HepG2 (cell line): ENCODE measurements at regions not wholly inside any gene's neighbourhood (a gene's known extent, or its start where the extent isn't known, plus 50 kb on each side); places are given as distances from the start of the nearest gene placed in this dataset.

ENCODE experiments used
- ATAC-seq: fragments of 200-7000 bp; cut with Tn5 transposase; 3 replicates; pipeline ENCODE4 v1.9.1; 2020; ENCODE audit warnings: mild to moderate bottlenecking, moderate library complexity
- BruUV-seq: library from RNA; stranded (reverse); fragments of 400-500 nt; replicated peaks from 2 replicates; lab custom pipeline; 2021; lab: Mats Ljungman, UMichigan
- CTCF ChIA-PET: fragments of 300-600 bp; formaldehyde crosslinking; extraction: SDS; loops from one replicate; lab custom pipeline; 2021; ENCODE audit warnings: low total read pairs, inconsistent platforms, low intra/inter-chr PET ratio; lab: Yijun Ruan, JAX
- POLR2A ChIA-PET: fragments of 350-600 bp; sonication (Branson Sonifier 250); formaldehyde crosslinking; loops from one replicate; lab custom pipeline; 2020; ENCODE audit warnings: antibody characterized with exemption, inconsistent platforms; lab: Yijun Ruan, JAX
- DNase-seq: peaks from one replicate; pipeline ENCODE4 v3.0.0-alpha.2; 2015; ENCODE audit warnings: low spot score
- FAIRE-seq: peaks from 3 replicates; lab custom pipeline; 2011; peaks lifted over from hg19 to GRCh38; lab: Jason Lieb, UNC
- H2AFZ ChIP-seq: one replicate; pipeline ENCODE4 v1.6.1; 2011; ENCODE audit warnings: low read length, inconsistent platforms
- H3K27ac ChIP-seq: fragments of 300-600 bp; 3 replicates; pipeline ENCODE4 v1.8.0; 2011; ENCODE audit warnings: mixed run types, mild to moderate bottlenecking, mixed read lengths, low read length, inconsistent platforms; ENCODE audit not compliant: insufficient read depth; ENCODE audit errors: extremely low read length
- H3K27me3 ChIP-seq, 2 experiments: fragments of 200-600 bp in 1 of 2; 2 replicates in 1 of 2; 3 replicates in 1 of 2; pipeline versions ENCODE4 v1.6.0 to v1.8.0; 2011; ENCODE audit warnings: low read length in 2 of 2, mild to moderate bottlenecking in 2 of 2, moderate library complexity in 2 of 2, inconsistent platforms in 1 of 2; ENCODE audit not compliant: insufficient read depth in 2 of 2, control insufficient read depth in 1 of 2
- H3K36me3 ChIP-seq, 2 experiments: fragments of 200-600 bp in 1 of 2; replicated peaks in 1 of 2; 2 replicates in 1 of 2; 3 replicates in 1 of 2; pipeline versions ENCODE4 v1.5.1 to v1.8.0; 2011; ENCODE audit warnings: low read length in 2 of 2, inconsistent platforms in 1 of 2; ENCODE audit not compliant: insufficient read depth in 2 of 2, control insufficient read depth in 1 of 2
- H3K4me1 ChIP-seq: 2 replicates; pipeline ENCODE4 v1.5.1; 2012; ENCODE audit warnings: low read length, inconsistent platforms; ENCODE audit not compliant: insufficient read depth
- H3K4me2 ChIP-seq: 2 replicates; pipeline ENCODE4 v1.6.0; 2011; ENCODE audit warnings: low read depth, low read length, inconsistent platforms
- H3K4me3 ChIP-seq, 3 experiments: fragments of 200-600 bp in 1 of 3; sonication (generic), shearing (Covaris generic) in 1 of 3; replicated peaks in 1 of 3; 2 replicates each; pipeline ENCODE4 v1.5.1; 2011 to 2016; ENCODE audit warnings: low read length in 3 of 3, inconsistent platforms in 2 of 3, low read depth in 2 of 3, mild to moderate bottlenecking in 2 of 3, control low read depth in 1 of 3, mixed read lengths in 1 of 3; ENCODE audit not compliant: insufficient read depth in 1 of 3
- H3K79me2 ChIP-seq: one replicate; pipeline ENCODE4 v1.6.1; 2011; ENCODE audit warnings: low read length, inconsistent platforms; ENCODE audit not compliant: insufficient read depth
- H3K9ac ChIP-seq: 2 replicates; pipeline ENCODE4 v1.6.0; 2011; ENCODE audit warnings: mild to moderate bottlenecking, low read depth, low read length, inconsistent platforms; ENCODE audit not compliant: insufficient read depth
- H3K9me3 ChIP-seq: 2 replicates; pipeline ENCODE4 v1.5.1; 2012; ENCODE audit warnings: mild to moderate bottlenecking, low read length
- H4K20me1 ChIP-seq: 2 replicates; pipeline ENCODE4 v1.6.0; 2011; ENCODE audit warnings: inconsistent platforms, mild to moderate bottlenecking, low read length, moderate library complexity; ENCODE audit not compliant: insufficient read depth
- CBFB ChIP-seq: sonication (generic); formaldehyde crosslinking; IDR thresholded peaks from 2 replicates; pipeline ENCODE4 v1.4.0; 2020; ENCODE audit warnings: missing genetic modification reagents
- FOXP4 ChIP-seq: sonication (generic); formaldehyde crosslinking; IDR thresholded peaks from 2 replicates; pipeline ENCODE4 v1.4.0; 2020; ENCODE audit warnings: missing genetic modification reagents
- HBP1 ChIP-seq: IDR thresholded peaks from 2 replicates; pipeline ENCODE4 v1.6.1; 2016; ENCODE audit warnings: low read depth, control low read depth
- MXD4 ChIP-seq: IDR thresholded peaks from 2 replicates; pipeline ENCODE4 v1.6.1; 2016; ENCODE audit warnings: mild to moderate bottlenecking, missing biosample characterization, missing genetic modification reagents
- RARG ChIP-seq: sonication (generic); formaldehyde crosslinking; IDR thresholded peaks from 2 replicates; pipeline ENCODE4 v1.4.0; 2020; ENCODE audit warnings: low read depth, mild to moderate bottlenecking, missing genetic modification reagents
- RCOR2 ChIP-seq: IDR thresholded peaks from 2 replicates; pipeline ENCODE4 v1.6.1; 2016; ENCODE audit warnings: missing biosample characterization, missing genetic modification reagents
- RFXANK ChIP-seq: IDR thresholded peaks from 2 replicates; pipeline ENCODE4 v1.6.1; 2016
- TCF12 ChIP-seq, 2 experiments: fragments of 450-650 bp in 1 of 2; sonication (generic) in 1 of 2; formaldehyde crosslinking in 1 of 2; IDR thresholded peaks; 2 replicates each; pipeline versions ENCODE4 v1.6.1 to v1.8.0; 2017 to 2022; ENCODE audit warnings: antibody characterized with exemption in 1 of 2, mild to moderate bottlenecking in 1 of 2, missing genetic modification reagents in 1 of 2, moderate library complexity in 1 of 2
- TMF1 ChIP-seq: sonication (generic); formaldehyde crosslinking; IDR thresholded peaks from 2 replicates; pipeline ENCODE4 v1.8.1; 2022; ENCODE audit warnings: low read depth, missing genetic modification reagents
- ZBTB44 ChIP-seq: sonication (generic); formaldehyde crosslinking; IDR thresholded peaks from 2 replicates; pipeline ENCODE4 v1.4.0; 2020; ENCODE audit warnings: missing genetic modification reagents
- ZNF225 ChIP-seq: sonication (generic); formaldehyde crosslinking; IDR thresholded peaks from 2 replicates; pipeline ENCODE4 v1.4.0; 2020; ENCODE audit warnings: mild to moderate bottlenecking, missing genetic modification reagents
- ZSCAN20 ChIP-seq: sonication (generic); formaldehyde crosslinking; IDR thresholded peaks from 2 replicates; pipeline ENCODE4 v1.4.0; 2020; ENCODE audit warnings: missing genetic modification reagents, mild to moderate bottlenecking, borderline replicate concordance
- WGBS: methylation state at CpG from one replicate; pipeline ENCODE4 v1.1.6; 2017; ENCODE audit warnings: low lambda C conversion rate; 5-methylcytosine and 5-hydroxymethylcytosine counted together
- in situ Hi-C: cut with HindIII; loops from 2 replicates; pipeline ENCODE4 v1.10.0; 2017; ENCODE audit warnings: low pct_unique_long_range_greater_than_20kb; ENCODE audit not compliant: extremely low pct_ligation_motif_present
- intact Hi-C: fragments of 100-400 bp; cut with micrococcal nuclease; formaldehyde crosslinking; loops from one replicate; pipeline ENCODE4 v1.10.0; 2022; ENCODE audit not compliant: unreplicated experiment

GRCh38 chr4:137278431-137278830, 253.9 kb downstream of the PCDH18 start:
- Histone ChIP-seq H3K4me3 (no peak overlapping the region), H3K9me3 (no peaks in the 10 kb centered on the region), H3K27me3 (no peaks in the 10 kb centered on the region), H4K20me1 (no peaks in the 10 kb centered on the region), H3K4me2 (no peak overlapping the region), H2AFZ (no peak overlapping the region), H3K4me1 (no peaks in the 10 kb centered on the region), H3K9ac (no peak overlapping the region), H3K36me3 (no peaks in the 10 kb centered on the region), H3K27ac (no peak overlapping the region), H3K79me2 (no peaks in the 10 kb centered on the region)
- no peak for TF ChIP-seq MXD4
- no peak for TF ChIP-seq RARG (CRISPR knock-in tag)
- no peak for TF ChIP-seq TCF12 (IDR thresholded peaks at IDR 0.05)
- no peak for TF ChIP-seq TCF12 (CRISPR knock-in tag; IDR thresholded peaks at IDR 0.05)
- TF ChIP-seq FOXP4, result no peak
- TF ChIP-seq ZSCAN20 (CRISPR knock-in tag), result no peak
- no peak for TF ChIP-seq ZBTB44
- TF ChIP-seq CBFB (CRISPR knock-in tag), result no peak
- TF ChIP-seq RFXANK (CRISPR knock-in tag), result no peak
- no peak for TF ChIP-seq TMF1 (CRISPR knock-in tag)
- no peak for TF ChIP-seq RCOR2 (CRISPR knock-in tag)
- TF ChIP-seq HBP1 (CRISPR knock-in tag), result no peak
- TF ChIP-seq ZNF225 (CRISPR knock-in tag), result no peak
- intact Hi-C loops, result no loop called here
- CTCF ChIA-PET, result no interaction called here
- no TSS peak for BruUV-seq
- 0% methylated on average over 1 of the region's 1 CpG for WGBS
- POLR2A ChIA-PET, result no interaction called here
- no peak for FAIRE-seq
- in situ Hi-C loops, result no loop called here
- ATAC-seq, result no peak
- no peak for DNase-seq
